Glomerular visceral epithelial cell (primary cell): ENCODE measurements at regions not wholly inside any gene's neighbourhood (a gene's known extent, or its start where the extent isn't known, plus 50 kb on each side); places are given as distances from the start of the nearest gene placed in this dataset.

Source experiments
- DNase-seq: peaks from one replicate; pipeline ENCODE4 v3.0.0-alpha.2; 2016; ENCODE audit errors: extremely low spot score

DNA sequence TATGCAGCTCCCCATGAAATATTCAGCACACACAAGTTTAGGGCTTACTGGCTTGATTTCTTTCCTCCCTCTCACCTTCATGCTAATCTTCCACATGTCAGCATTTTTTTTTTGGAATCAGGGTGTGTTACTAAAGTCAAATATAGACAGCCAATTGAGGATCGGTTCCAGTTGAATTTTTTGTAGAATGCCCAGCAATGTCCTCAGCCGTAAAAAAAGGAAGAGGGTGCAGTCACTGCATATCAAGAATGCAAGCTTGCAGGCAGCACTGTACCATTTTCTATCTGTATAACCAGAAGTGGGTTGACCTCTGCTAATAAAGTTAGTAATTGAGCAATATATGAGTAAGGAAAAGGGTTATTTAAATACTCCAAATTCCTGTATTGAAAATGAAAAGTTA, 51.4 kb upstream of the CHMP2B start:
- DNase-seq: no peak

DNA sequence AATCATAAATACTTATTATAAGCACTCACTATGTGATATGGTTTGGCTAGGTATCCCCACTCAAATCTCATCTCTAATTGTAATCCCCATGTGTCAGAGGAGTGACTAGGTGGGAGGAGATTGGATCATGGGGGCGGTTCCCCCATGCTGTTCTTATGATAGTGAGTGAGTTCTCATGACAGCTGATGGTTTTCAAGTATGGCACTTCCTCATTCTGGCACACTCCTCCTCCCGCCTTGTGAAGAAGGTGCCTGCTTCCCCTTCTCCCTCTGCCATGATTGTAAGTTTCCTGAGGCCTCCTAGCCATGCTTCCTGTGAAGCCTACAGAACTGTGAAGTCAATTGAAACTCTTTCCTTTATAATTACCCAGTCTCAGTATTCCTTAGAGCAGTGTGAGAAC, 53.3 kb upstream of the CHMP2B start:
- DNase-seq: no peak

DNA sequence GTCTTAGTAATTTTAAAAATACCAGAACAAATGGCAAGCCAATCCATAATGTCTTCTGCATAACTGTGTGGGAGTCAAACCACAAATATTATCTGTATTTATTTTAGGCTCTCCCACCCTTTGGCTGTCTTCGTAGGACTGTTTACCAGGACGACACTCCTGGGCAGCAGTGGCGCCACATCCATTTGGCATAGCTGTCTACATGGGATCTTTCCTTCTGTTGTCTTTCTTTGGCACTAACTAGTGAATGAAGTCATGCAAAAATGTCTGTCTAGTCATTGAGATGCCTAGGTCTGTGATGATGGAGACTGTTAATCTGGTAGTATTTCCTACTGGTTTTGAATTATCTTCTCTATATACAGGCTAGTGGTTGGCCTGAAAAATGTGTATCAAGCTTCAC, 54.0 kb upstream of the CHMP2B start:
- DNase-seq: no peak

DNA sequence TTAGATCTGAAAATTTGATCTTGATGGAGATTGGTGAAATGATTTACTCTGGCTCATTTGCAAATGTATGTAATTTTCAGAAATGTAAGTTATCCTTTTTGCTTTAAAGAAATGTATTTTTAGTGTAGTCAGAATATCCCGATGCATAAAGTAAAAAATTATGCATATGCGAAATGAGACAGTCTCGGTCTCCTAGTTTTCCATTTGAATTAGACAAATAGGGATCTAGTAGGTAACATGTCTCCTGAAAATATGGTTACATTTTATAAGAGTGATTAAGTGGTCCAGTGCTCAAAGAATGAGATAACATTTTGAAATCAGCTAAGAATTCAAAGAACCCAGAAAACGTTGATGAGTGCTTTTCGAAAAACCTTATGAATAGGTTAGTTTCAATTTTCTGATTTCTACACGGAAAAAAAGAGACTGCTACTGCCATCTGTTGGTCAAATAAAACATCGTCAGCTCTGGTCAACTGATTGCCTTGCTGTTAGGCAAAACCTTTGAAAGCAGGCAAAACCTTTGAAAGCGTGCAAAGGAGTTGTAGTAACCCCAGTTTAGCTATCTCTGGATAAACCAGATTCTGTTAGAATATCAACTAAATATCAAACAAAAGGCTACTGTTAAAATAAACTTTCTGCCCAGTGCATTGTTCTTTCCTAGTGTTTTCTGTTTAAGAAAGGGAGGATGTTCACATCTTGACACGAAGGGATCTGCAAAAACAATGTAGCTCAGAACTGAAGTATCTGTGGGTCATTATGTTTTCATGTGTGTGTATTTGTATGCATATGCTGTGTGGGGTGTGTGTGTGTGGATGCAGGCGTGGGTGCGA, 59.3 kb upstream of the CHMP2B start:
- peak; percentile 56 for DNase-seq

DNA sequence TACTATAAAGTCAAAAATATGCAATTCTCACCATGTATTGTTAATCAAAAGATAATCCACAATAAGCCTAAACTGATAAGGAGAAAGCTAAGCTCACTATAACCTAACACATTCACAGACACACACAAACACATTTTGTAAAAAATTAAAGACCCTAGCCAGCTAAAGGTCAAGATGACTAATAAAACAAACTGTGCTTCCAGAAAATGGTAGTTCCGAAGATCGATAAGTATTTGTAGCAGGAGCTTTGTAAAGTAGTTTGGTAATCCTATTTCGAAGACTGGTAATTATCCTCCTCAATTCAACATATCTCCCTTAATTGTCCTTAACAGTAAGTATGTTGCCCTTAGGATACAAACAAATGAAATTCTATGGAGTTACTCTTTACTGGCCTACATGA, 62.9 kb upstream of the CHMP2B start:
- DNase-seq: no peak

DNA sequence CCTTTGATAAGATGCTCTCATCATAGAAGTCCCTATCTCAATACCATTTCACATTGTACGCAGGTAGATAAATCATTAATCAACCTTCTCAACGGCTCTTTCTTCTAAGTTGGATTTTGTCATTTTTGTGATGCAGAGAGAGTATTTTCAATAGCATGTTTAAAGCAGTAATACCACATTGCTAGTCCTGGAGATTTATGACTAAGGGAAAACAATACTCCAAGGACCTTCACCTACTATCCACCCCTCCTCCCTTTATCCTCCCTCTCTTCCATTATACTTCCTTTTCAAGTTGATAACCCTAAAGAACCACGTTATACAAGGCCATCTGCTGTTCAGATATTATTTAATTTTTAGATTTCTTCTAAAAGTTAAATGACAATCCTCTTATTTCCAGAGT, 65.3 kb upstream of the CHMP2B start:
- no peak for DNase-seq

DNA sequence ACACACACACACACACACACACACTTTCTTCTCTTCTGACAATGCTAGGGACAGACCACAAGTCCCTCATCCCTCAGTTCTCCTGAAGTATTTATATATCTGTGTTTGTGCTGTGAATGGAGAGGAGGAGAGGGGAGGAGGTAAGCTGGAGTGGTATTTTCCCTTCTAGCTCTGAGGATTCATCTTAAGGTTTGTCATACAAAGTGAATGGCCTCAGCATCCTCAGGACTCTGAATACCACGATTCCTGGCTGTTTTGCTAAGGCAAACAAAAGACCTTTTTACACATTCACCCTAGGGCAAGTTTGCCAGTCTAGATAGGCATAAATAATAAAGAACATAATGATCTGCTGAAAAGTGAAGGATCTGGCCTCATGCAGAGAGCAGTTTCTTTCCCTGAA, 65.7 kb upstream of the CHMP2B start:
- no peak for DNase-seq

DNA sequence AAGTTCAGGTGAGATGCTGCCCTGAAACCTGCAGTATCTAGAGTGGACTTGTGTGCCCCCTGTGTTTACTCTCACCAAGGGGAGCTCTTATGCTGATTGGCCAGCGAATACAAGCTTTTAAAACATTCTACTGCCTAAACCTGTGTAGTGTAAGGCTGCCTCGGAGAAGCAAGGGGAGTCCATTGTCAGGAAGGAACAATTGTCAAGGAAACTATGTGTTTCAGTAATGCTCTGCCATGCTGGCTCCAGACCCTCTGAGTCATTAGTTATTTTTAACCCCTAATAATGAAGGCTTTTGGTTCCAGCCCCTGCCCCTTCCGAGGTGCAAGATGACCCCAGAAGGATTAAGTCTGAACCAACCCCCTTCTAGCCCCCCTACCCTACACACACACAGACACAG, 66.1 kb upstream of the CHMP2B start:
- DNase-seq: no peak

DNA sequence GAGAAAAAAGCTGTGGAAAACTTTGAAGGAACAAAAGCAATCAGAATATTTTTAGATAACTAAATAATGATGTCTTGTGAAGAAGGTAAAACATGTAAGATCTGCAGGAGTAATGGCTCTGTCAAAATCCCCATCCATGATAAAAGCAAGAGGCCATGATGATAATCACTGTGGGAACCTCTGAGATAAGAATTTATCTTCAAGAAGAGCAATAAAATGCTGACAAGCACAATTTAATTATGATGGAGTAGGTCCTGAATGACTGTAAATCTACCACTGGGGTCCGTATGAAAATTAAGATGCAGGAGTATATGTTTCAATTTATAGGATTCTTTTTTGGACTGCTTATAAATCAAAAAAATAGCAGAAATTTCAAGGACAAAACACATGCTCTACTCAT, 68.3 kb upstream of the CHMP2B start:
- DNase-seq: no peak

DNA sequence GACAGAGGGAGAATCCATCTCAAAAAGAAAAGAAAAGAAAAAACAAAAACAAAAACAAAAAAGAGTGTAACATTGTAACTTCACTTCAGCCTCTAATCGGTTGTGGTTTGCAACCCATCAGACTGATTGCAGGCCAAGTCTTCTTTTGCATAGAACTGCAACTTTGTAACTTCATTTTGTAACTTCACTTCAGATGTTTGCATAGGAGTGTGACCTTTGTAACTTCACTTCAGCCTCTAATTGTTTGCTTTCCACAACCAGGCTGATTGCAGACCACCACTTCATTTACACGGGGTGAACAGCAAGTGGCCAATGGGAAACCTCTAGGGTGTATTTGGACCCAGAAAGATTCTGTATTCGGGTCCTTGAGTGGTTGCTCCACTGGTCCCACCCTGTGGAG, 79.1 kb upstream of the CHMP2B start:
- no peak for DNase-seq

DNA sequence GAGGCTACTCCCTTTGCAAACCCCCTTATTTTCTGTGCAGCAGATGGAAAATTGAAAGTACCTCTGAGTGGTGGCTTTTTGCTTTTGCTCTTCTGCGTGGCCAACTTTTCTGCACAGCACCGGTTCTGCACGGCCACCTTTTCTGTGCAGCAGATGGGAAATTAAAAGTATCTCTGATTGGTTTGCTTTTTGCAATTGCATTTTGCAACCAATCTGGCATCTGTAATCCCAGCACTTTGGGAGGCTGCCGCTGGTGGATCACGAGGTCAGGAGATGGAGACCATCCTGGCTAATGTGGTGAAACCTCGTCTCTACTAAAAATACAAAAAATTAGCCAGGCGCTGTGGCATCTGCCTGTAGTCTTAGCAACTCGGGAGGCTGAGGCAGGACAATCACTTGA, 79.5 kb upstream of the CHMP2B start:
- no peak for DNase-seq

DNA sequence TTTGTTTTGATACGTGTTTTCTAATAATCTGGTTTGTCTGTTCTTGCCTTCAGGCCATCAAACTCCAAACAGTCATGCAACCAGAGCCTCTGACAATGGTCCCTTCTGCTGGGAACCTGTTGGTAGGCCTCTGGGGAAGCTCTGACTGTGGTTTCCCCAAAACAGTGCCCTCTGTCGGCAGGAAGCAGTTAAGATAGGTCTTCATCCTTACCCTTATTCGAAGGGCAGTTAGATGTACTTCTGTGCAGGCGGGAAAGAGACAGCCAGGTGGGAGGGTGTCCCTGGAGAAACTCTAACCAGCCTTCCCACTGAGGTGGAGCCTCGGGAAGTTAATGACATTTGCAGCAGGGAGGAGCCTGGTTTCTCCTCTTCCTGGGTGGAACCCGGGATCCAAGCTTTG, 81.6 kb upstream of the CHMP2B start:
- peak; percentile 4 for DNase-seq

DNA sequence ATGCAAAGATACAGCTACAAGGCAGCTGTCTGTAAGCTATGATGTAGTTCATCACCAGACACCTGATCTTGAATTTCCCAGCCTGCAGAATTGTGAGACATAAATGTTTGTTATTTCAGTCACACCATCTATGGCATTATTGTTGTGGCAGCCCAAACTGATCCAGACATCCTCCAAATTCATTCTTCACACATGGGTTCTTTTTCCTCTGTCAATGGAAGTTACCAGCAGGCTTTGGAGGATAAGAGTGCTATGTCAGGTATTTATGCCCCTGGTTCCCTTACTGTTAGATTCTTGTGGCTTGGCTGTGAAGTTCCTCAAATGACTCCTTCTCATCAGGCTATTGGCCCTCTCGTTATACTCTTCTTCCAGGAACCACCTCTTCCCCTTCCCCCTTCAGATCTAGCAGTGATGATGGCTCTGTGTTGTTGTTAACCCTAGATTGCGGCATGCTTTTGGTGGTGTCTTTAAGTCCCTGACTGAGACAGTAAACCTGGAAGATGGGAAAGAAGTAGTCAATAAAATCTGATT, 91.0 kb upstream of the CHMP2B start:
- no peak for DNase-seq

DNA sequence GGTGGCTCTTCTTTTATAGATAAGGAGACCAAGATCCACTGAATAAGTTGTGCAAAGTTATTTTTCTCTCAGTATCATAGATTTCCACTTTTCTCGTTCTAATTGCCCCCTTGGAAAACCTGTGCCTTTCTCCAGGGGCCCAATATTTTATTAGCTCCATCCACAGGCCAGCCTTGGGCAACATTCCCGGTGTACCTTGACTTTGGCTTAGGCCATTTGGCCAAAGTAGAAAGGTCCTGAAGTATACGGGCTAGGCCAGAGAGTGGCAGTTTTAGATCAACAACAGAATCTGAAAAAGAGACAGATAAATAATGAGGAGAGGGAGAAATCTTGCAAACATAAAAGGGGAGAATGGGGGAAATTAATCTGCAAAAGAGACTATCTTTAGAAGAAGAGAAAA, 91.7 kb upstream of the CHMP2B start:
- DNase-seq: no peak

DNA sequence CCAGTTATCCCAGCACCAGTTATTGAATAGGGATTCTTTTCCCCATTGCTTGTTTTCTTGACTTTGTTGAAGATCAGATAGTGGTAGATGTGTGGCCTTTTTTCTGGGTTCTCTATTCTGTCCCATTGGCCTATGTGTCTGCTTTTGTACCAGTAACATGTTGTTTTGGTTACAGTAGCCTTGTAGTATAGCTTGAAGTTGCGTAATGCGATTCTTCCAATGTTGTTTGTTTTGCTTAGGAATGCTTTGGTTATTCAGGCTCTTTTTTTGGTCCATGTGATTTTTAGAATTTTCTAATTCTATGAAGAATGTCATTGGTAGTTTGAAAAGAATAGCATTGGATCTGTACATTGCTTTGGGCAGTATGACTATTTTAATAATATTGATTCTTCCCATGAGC, 94.3 kb upstream of the CHMP2B start:
- DNase-seq: no peak

DNA sequence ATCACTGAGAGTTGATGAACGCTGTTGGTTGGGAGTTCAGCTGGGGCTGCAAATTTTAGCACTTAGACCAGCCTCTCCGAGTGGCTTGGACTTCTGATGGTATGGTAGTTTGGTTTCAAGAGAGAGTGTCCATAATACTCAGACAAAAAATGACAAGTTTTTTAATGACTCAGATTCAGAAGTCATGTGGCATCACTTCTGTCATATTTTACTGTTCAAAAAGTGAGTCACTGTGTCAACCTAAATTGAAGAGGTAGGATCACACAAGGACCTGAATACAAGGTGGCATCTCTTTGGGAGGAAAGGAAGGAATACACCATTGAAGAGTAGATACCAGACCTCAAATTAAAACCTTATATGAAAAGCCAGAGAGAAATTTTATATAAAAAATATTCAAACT, 99.1 kb upstream of the CHMP2B start:
- no peak for DNase-seq

DNA sequence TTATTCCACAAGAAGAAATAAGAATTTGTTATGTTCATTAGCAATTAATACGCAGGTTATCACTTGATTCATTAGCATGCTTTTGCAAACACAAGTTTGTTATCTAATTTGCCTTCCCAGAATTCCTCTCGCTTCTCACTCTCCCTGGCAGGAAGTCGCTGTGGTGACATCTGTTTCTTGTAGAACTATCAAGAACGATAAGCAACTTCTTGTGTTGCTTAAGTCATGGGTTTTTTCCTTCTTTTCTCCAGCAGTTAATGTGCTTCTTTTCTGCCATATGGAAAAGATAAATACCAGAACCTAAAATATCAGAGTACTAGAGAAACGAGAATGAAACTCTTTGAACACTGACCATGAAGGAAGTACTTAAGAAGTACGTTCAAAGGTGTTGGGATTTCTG, 99.8 kb upstream of the CHMP2B start:
- no peak for DNase-seq

DNA sequence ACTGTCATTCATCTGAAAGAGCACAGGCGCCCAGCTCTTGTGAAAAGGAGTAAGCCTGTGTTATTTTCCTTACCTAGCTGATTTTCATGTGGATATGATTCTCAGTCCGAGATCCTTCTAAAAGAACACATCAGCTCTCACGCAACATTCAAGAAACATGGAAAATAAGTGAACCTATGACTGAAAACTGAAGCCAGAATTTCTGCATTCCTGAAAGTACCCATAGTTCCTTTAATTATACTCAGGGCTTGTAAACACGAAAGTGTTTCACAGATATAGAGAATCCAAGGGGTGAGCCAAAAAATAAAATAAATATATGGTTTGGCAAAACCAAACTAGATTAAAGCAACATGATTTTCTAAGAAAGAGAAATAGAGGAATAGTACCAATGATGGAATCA, 100.8 kb upstream of the CHMP2B start:
- DNase-seq: no peak

DNA sequence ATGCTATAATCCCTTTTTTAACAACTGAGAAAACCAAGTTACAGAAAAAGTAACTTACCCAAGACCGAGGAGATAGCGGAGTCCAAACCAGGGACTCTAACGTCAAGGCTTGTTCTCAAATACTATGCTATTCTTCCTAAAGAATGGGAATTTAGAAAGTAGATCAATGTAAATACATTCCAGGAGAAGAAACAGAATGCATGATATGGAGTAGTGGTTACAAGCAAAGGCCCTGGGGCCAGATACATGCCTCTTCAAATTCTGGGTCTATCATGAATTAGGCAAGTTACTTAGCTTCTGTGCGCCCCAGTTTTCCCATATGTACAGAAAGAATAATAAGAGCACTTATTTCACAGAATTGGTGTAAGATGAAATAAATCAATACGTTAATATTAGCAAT, 102.0 kb upstream of the CHMP2B start:
- no peak for DNase-seq

DNA sequence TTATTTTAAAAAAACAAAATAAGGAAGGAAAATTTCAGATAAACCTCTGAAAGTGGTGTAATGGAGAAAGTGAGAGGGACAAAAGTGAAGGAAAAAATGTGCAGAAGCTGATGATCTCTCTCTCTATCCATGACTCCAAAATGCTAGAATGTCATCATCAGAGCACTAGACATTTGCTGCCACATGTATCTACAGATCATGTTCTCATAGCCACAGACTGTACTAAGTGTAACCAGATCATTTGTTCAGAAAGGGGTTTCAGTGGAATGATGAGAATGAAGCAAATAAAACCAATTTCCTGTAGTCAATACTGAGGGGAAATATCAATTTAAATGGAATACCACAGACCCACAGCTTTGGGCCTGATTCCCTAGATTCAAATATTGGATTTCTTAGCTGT, 104.3 kb upstream of the CHMP2B start:
- DNase-seq: no peak

DNA sequence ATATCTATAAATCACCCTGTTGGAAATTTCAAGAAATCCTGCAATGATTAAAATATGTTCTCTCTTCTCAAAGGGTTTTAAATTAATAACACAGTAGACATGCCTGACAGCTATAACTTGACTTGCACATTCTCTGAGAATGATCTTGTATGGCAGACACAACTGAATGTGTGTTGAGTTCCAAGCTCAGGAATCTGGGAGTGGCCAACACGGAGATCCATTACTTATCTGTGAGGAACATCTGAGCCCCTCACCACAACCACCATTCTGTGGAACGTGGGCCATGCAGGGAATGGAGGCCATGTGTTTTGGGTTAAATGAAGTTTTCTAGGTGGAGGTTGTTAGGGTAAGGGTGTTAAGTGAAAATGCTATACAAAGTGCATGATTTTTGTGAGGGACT, 105.3 kb upstream of the CHMP2B start:
- DNase-seq: no peak

DNA sequence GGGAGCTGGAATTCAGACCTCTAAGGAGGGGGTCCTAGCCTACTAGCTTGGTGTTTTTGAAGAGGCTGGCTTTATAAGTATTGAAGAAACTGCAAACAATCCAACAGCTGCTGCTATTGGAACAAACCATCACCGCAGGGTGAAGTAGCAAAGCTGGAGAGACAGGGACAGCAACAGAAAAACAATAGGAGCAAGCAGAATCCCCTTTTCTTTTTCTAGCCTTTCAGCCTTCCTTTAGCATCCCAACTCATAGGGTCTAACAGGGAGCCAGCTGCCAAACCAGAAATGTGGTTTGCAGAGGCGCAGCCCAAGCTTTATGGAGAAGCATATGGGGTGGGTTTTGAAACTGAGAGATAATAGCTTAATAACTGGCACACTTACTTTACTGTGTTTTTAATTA, 106.2 kb upstream of the CHMP2B start:
- no peak for DNase-seq

DNA sequence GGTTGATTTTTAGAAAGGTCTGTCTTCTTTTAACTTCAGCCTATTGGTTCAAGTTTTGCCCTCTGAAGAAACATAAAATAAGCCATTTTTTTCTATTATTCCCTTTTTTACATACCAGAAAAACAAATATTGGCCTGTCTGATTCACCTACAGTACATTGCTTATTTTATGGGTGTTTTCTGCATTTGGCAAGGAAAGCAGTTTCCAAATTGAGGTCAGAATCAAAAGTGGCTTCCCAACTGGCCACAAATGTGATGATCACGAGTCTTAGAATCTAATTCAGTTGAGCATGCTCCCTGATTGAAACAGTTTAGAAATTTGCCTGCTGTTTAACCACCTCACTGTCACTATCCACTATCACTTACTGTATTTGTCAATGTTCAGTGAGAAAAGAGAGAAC, 106.9 kb upstream of the CHMP2B start:
- DNase-seq: no peak

DNA sequence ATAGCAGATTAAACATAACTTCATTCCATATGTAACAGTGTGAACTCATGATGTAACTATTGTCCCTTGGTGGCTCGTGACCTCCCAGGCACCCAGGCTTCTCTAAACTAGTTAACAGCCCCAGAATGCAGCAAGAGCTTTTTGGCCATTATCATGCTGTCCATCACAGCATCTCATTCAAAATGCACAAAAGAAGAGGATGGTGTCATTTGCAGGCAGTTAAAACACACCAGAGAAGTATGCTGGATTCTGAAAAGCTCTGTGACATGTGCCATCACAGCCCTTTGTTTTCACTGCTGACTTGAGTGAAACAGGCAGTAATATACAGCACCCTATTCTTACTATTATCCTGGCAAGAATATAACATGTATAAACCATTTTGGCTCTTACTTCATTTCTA, 117.6 kb upstream of the CHMP2B start:
- no peak for DNase-seq
